GM15510 (cell line): ENCODE measurements at regions not wholly inside any gene's neighbourhood (a gene's known extent, or its start where the extent isn't known, plus 50 kb on each side); places are given as distances from the start of the nearest gene placed in this dataset.

Experiments
- POLR2A ChIP-seq: IDR thresholded peaks from 3 replicates; pipeline ENCODE4 v1.6.1; 2011; ENCODE audit warnings: borderline replicate concordance; ENCODE audit not compliant: insufficient read length; ENCODE audit errors: extremely low read depth

DNA sequence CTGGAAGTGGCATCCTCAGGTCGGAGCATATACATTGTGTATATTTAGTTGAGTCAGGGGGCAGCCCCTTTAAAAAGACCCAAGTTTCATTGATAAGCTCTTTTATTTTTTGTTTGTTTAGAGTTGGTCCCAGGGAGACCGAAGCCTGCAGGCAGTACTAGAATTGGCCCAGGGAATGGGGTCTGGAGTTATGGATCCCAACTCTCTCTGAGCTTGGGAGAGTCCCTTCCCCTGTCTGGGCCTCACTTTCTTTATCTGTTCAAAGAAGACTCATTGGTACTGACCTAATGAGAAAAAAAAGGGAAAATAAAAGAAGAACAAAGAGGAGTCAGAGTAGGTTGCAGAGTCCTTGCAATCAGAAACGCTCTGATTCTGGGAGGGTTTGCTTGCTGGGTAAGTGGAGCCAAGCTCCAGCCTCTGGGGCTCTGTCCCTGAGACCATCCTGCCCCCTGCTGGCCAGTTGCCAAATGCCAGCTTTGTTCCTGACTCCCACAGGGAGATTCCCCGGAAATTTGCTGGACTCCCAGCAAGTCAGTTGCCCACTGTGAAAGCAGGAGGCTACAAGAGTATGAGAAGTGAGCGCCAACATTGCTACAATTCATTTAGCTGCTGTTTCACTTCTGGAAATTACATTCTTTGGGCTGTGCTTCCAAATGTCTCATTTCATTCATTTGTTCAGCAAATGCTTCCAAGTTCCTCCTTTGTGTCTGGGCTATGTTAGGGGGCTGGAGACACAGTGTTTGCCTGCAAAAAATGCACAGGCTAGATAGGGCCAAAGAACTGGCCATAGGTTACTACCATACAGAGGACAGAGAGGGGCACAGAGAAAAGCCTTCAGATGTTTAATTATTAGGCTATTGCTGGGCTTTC is 156.2 kb downstream of the MELK start:
- no peak for TF ChIP-seq POLR2A

DNA sequence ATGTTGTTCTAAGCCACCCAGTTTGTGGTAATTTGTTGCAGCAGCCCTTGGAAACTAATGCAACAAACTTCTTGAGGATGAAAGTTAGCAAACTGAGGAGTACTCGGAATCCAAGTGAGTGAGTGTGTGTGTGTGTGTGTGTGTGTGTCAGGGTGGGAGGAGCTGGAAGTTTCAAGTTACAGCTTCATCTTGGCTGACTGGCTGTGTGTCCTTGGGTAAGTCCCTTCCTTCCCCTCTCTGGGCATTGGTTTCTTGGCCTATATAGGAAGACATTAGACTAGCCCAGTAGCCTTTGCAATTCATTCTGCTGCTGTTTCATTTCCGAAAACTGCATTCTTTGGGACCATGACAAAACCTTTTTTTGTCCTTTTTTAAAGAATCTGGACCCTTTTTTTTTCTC is 157.2 kb downstream of the MELK start:
- TF ChIP-seq POLR2A: no peak

DNA sequence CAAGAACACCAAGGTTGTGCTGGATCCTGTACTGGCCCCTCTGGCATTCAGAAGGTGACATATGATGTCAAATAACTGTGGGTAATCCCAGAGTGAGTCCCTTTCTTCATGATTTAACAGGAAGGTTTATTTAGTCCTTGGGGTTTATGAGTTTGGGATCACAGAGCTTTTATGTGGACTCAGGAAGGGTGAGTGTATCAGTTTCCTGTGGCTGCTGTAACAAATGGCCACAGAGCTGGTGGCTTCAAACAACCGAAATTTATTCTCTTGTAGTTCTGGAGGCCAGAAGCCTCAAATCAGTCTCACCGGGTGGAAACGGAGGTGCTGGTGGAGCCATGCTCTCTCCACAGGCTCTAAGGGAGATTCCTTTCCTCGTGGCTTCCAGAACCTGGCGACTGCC is 157.7 kb downstream of the MELK start:
- TF ChIP-seq POLR2A: no peak

DNA sequence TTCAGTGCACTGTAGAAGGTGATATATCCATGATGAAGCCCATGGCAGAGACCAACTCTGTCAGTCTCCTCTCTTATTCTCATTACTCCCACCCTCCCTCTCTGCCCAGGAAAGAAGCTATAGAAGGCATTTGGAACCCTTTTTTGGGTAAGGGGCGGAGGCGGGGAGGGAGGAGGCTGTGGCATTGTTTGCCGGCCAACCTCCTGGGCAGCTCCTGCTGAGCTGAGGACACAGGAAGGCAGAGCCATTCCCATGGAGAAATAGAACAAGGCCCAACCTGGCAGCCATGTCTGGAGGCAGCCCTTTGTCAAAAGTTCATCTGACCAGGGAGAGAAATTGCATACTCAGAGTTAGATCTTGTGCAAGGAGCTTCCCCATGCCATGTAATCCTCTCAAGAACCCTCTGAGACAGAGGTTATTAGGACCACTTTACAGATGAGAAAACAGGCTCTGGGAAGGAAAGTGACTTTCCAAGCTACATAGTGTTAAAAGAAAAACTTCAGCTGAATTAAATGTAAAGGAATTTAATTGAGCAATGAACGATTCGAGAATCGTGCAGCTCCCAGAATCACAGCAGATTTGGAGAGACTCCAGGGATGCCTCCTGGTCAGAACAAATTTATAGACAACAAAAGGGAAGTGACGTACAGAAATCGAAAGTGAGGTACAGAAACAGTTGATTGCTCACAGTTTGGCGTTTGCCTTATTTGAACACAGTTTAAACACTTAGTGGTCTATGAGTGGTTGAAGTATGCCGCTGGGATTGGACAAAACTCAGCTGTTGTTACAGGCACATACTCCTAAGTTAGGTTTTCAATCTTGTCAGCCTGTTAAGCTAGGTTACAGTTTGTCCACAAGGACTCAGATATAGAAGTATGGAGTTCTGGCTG is 158.6 kb downstream of the MELK start:
- no peak for TF ChIP-seq POLR2A

DNA sequence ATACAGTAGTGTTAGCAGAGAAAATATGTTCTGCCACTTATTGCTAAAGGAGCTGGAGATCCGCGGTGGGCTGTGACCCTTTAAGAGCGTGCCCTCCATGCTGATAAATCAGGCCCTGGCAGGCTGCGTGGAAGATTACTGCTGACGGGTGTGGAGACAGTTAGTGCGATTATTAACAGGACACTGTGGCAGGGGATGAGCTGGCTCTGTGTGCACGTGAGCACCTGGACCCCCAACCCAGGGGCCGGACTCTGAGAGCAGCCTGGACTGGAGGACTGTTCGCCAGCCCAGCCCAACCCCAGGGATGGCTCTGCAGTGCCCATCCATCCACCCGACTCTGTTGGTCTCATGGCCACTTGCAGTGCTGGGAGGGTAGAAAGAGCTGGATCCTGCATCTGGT is 162.0 kb downstream of the MELK start:
- TF ChIP-seq POLR2A: no peak

DNA sequence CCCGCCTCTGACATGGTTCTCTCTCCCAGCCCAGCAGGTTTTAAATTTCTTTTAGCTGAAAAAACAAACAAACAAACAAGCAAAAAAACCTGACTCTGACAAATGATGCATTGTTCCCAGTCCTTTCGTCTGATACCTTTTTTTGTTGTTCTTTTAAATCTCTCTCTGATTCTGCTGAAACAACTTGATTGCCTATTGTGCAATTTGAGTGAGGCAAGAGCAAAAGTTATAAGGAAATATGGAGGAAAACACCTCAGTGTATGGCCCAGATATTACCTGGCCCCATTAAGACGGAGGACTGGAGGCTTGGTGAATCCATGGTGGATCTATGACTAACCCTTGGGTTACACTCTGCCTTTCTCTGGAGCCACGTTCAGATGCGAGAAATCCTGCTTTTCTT is 164.0 kb downstream of the MELK start:
- no peak for TF ChIP-seq POLR2A

DNA sequence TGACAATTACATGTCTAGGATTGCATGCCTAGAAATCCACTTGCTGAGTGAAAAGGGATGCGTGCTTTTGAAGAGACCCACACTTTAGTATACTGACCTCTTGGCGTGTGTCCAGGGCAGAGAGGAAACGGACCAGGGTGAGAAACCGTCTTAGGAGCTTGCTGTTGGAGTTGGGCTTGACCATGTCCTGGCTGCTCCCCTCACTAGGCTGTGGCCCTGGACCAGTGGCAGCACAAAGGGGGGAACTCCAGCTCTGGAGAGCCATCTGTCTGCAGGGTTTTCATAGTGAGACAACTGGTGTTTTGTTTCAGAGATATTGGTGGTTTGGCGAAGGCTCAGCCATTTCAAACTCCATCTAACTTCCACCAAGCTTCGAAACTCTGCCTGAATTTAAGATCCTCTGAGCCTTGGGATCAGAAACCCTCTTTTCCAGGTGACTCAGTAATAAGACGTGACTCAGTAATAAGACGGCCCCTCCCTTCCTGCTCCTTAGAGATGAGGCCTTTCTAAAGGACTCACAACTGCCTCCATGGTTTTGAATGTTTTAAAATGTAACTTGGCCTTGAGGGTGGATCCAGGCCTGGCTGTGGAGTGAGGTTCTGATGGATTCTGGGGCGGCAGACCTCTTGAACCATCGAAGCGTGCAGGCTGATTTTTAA is 165.8 kb downstream of the MELK start:
- TF ChIP-seq POLR2A: no peak

DNA sequence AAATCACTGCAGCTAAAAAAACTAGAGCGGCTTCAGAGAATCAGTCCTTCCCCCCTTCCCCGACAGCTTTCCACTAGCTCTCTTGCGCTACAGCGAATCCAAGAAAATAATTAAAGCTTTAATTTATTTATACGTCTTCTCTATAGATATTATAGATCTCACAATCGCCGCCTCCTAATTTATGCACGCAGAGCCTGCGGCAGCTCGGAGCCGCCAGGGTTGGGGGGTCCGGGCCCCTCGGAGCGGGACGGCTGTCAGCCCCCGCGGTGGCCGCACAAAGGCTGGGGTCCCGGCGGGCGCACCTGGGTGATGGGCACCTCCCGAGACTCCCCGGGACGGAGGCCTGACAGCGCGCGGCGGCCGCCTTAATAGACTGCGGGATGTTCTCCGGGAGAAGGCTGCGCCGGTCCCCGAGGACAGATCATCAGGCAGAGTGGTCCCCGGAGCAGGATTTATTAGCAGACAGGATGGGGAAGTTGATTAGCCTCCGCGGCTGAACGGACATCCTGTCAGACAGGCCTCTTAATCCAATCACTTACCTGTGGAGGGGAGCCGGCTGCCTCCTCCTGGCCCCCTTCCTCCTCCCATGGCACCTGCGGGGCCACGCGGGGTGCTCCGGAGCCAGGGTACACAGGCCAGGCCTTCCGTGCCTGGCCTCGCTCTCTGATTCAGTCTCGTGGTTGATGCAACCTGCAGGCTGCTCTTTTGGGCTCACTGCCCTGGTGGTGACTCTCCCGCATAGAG is 166.8 kb downstream of the MELK start:
- TF ChIP-seq POLR2A: no peak

DNA sequence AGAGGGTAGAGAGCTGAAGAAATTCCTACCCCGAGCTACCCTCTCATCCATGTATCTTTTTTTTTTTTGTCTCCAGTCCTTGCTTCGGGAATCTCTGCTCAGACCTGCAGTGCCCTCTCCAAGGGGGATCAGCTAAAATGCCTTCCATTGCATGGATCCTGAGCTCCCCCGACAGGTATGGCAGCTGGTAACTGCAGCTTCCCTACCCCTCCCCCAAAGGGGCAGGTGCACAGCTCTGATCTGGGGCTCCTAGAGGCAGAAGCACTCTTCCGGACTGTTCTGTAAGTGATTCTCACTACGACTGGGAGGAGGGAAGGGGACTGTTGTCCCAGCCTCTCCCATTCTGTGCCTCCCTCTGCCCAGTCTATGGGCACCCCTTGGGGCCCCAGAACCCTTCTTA is 169.6 kb downstream of the MELK start:
- no peak for TF ChIP-seq POLR2A

DNA sequence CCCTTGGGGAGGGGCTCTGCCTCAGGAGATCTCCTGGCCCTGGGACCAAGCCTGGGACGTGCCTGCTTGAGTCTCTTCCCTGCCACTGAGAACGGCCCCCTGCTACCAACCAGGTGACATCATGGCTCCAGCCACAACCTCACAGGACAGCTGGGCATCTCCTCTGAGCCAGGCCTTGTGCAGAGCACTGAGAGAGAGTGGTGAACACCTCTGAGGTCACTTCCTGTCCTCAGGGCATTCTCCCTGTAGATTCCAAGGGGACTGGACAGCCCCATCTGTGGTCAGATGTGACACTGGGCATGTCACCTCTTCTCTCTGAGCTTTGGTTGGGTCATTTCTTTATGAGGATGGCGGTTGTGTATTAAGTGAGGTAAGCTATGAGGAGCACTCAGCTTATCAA is 172.0 kb downstream of the MELK start:
- TF ChIP-seq POLR2A: no peak

DNA sequence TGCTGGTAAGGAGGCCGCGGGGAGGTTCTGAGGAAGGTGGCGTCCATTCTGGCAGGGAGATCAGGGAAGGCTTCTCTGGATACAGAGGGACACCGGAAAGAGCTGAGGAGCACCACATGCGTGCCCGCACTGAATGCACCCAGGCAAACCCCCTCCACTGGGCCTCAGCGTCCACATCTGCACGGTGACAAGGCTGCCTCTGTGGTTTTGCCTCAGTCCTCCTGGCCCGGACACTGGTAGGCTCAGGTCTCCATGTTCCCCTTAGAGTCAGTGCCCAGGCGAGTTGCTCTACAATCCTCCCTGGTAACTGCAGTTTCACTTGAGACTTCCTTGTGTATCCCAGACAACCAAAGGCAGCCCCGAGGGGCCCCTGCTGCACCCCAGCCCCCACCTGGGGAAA is 173.3 kb downstream of the MELK start:
- TF ChIP-seq POLR2A: no peak

DNA sequence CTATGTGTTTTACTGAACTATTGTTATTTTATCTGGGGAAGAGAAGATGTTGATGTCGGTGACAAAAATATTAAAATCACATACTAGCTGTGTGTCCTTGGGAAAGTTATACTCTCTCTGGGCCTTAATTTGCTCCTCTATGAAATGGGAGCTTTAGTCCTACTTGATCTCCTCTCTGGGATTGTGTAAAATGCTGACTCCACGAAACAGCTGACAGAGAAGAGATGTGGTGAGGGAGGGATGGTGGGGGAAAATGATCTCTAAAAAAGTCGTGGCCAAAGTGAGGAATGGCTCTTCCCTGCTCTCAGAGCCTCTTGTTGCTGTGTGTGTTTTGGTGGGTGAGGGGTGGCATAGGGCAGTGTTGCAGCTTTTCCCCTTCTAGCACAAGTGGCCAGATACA is 173.7 kb downstream of the MELK start:
- TF ChIP-seq POLR2A: no peak

DNA sequence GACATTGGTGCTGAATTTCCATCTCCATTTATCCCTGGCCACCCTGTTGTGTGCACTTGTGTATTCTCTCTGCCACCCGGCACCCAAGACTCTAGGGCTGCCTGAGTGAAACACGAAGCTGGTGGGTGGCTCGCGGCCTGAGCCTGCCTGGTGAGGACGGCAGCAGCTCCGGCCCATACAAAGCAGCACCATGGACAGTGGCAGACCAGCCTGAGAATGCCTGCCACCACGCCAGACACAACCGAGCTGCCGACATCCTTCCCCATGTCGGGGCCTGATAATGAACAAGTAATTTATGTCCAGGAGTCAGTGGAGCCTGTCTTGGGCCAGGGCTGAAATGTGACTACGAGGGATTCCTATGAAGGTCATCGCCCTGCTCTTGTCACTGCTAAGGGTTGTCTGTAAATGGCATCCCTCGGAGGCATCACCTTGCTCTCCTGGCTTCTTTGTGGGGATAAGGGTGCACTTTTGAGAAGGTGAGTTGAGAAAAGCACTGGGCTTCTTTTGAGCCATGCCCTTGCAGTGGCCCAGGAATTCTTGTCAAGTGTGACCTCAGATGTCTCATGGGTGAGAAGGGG is 175.7 kb downstream of the MELK start:
- no peak for TF ChIP-seq POLR2A

DNA sequence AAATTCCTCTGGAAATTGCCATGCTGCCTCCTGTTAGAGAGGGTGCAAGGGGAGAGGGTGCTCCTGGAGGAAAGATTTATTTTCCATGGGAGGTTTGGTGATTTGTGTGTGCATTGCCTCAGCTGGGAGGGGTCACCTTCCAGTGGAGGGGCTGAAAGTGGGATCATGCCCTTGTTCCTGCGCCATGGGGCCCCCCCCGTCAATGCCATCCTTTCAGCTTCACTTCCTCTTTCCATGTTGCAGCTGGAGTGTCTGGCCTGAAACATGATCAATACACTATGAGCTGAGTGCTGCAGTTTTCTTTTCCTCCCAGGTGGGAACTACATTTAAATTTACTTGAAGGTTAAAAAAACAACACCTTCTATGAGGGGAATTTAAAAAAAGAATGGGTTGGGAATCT is 176.8 kb downstream of the MELK start:
- no peak for TF ChIP-seq POLR2A

DNA sequence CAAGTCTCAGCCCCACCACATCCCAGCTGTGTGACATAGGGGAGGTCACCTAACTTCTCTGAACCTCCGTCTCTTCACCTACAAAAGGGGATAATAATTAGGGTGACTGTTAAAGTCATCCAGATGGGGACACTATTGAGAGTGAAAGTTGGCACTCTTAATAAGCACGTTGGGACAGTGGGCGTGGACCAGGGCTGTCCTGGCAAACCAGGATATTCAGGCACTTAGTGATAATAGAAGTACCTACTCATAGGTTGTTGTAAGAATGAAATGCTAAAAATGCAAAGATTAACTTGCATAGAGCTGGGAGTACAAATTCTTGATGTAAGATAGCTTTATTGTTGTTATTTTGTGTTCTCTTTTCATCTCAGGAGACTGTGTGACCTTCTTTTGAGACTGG is 177.9 kb downstream of the MELK start:
- TF ChIP-seq POLR2A: no peak

DNA sequence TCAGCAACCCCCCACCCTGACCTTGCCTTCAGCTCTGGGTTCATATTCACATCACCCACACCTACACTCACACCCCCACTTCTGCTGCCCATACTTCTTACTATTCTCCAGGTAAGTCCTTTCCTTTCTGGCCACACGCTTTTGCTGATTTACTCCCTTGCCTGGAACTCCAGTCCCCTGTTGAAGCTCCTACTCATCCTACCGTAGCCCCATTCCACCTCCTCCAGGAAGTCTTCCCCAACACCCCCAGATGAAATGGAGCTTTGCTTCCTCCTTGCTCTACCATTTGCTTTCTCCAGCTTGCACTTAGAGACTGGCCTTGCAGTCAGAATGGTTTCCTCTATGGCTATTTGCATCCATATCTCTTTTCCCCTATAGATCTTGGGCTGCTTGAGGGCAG is 182.3 kb downstream of the MELK start:
- no peak for TF ChIP-seq POLR2A
